ENCODE measurements at regions not wholly inside any gene's neighbourhood (a gene's known extent, or its start where the extent isn't known, plus 50 kb on each side); places are given as distances from the start of the nearest gene placed in this dataset.
"Not testable (repeated sequence)": the region's sequence is repeated elsewhere in the genome, so short reads cannot be mapped to it uniquely, and the experiment has no call there.

DNA sequence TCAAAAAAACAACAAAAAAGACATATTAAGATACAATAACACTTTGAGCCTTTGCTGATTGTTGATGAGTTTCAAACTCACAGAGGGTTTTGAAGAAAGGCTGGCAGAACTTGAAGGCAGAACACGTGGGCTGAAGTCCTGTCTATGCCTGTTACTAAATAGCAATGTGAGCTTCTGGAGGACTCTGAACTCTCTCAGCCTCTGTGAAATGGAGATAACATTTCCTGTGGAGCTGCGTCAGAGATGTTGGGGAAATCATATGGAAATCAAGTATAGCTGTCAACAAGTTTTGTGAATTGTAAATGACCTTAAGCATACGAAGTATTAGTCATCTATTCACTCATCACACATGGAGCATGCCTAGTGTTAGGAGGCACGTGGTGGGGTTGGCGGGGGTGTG, 130.4 kb upstream of the ERV3-1 start:
- WGBS (ENCODE audit: insufficient coverage) = no CpG with 5 or more reads among the region's 5 CpGs
- DNase-seq; H3K9me3 ChIP-seq (replicated peaks; ENCODE audit: control insufficient read depth, low read depth, low read length); H3K4me1 ChIP-seq (ENCODE audit: control insufficient read depth, insufficient read depth, low read length); H3K27me3 ChIP-seq (ENCODE audit: control insufficient read depth, insufficient read depth, low read length); H3K36me3 ChIP-seq (ENCODE audit: control insufficient read depth, insufficient read depth, low read length); H3K4me3 ChIP-seq (ENCODE audit: low read length); H3K27ac ChIP-seq (ENCODE audit: low read length): not testable (repeated sequence)

- no CpG with 5 or more reads among the region's 3 CpGs for WGBS (ENCODE audit: insufficient coverage)
Observed at GRCh38 chr7:65133087-65133486, 126.6 kb upstream of the ERV3-1 start.

GRCh38 chr7:65132256-65132655, 125.8 kb upstream of the ERV3-1 start:
- not testable (repeated sequence) for H3K27ac ChIP-seq (ENCODE audit: low read length); H3K9me3 ChIP-seq (replicated peaks; ENCODE audit: control insufficient read depth, low read depth, low read length); H3K4me1 ChIP-seq (ENCODE audit: control insufficient read depth, insufficient read depth, low read length); H3K27me3 ChIP-seq (ENCODE audit: control insufficient read depth, insufficient read depth, low read length); DNase-seq; H3K4me3 ChIP-seq (ENCODE audit: low read length); H3K36me3 ChIP-seq (ENCODE audit: control insufficient read depth, insufficient read depth, low read length)
- WGBS (ENCODE audit: insufficient coverage) = no CpG with 5 or more reads among the region's 1 CpG

More at GRCh38 chr7:65133087-65133486, 126.6 kb upstream of the ERV3-1 start:
- not testable (repeated sequence) for H3K9me3 ChIP-seq (replicated peaks; ENCODE audit: control insufficient read depth, low read depth, low read length); H3K4me1 ChIP-seq (ENCODE audit: control insufficient read depth, insufficient read depth, low read length); H3K36me3 ChIP-seq (ENCODE audit: control insufficient read depth, insufficient read depth, low read length); H3K27ac ChIP-seq (ENCODE audit: low read length); DNase-seq; H3K27me3 ChIP-seq (ENCODE audit: control insufficient read depth, insufficient read depth, low read length); H3K4me3 ChIP-seq (ENCODE audit: low read length)

DNA sequence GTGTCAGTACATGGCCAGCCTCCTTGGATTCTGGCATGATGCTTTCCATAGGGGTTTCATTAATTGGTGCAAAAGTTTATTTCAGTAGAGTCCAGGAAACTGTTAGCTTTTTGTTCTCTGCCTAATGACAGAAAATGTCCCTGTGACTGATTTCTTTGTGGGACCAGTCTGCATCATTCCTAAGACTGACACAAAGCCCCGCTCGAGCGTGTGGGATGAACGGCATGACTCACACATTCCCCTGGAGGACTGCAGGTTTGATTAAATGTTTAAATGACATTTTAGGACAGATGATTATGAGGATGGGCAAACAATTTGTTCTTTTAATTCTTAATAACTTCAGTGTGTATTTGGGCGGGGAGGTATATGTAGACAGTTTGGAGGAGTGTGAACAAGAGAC, 120.9 kb upstream of the ERV3-1 start:
- not testable (repeated sequence) for H3K36me3 ChIP-seq (ENCODE audit: control insufficient read depth, insufficient read depth, low read length); H3K4me1 ChIP-seq (ENCODE audit: control insufficient read depth, insufficient read depth, low read length); DNase-seq; H3K4me3 ChIP-seq (ENCODE audit: low read length); H3K27me3 ChIP-seq (ENCODE audit: control insufficient read depth, insufficient read depth, low read length); H3K27ac ChIP-seq (ENCODE audit: low read length); H3K9me3 ChIP-seq (replicated peaks; ENCODE audit: control insufficient read depth, low read depth, low read length)
- no CpG with 5 or more reads among the region's 5 CpGs for WGBS (ENCODE audit: insufficient coverage)

DNA sequence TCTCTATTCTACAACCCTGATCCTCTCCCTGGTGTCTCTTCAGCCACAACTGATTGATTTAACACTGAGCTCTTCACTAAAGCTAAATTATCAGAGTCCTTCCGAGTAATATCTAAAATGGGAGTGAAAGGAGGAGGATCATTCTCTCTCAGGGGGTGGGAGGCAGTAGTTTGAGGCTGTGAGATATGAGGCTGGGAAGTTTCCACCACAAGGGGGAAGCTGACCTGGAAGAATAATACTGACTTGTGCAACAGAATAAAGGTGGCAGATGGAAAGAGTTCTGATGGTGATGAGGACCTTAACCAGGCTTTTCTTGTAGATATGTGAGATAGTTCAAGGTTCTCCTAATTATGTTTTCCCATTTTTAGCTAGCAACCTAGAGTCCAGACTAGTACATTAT, 118.1 kb upstream of the ERV3-1 start:
- not testable (repeated sequence) for H3K4me3 ChIP-seq (ENCODE audit: low read length); H3K27ac ChIP-seq (ENCODE audit: low read length); H3K9me3 ChIP-seq (replicated peaks; ENCODE audit: control insufficient read depth, low read depth, low read length); H3K27me3 ChIP-seq (ENCODE audit: control insufficient read depth, insufficient read depth, low read length); H3K36me3 ChIP-seq (ENCODE audit: control insufficient read depth, insufficient read depth, low read length); H3K4me1 ChIP-seq (ENCODE audit: control insufficient read depth, insufficient read depth, low read length); DNase-seq
- no CpG with 5 or more reads among the region's 1 CpG for WGBS (ENCODE audit: insufficient coverage)

- H3K27ac ChIP-seq (ENCODE audit: low read length); H3K4me1 ChIP-seq (ENCODE audit: control insufficient read depth, insufficient read depth, low read length); H3K4me3 ChIP-seq (ENCODE audit: low read length); H3K27me3 ChIP-seq (ENCODE audit: control insufficient read depth, insufficient read depth, low read length); H3K36me3 ChIP-seq (ENCODE audit: control insufficient read depth, insufficient read depth, low read length); DNase-seq; H3K9me3 ChIP-seq (replicated peaks; ENCODE audit: control insufficient read depth, low read depth, low read length): not testable (repeated sequence)
- no CpG with 5 or more reads among the region's 1 CpG for WGBS (ENCODE audit: insufficient coverage)
Observed at GRCh38 chr7:65105650-65106203, 99.2 kb upstream of the ERV3-1 start.

DNA sequence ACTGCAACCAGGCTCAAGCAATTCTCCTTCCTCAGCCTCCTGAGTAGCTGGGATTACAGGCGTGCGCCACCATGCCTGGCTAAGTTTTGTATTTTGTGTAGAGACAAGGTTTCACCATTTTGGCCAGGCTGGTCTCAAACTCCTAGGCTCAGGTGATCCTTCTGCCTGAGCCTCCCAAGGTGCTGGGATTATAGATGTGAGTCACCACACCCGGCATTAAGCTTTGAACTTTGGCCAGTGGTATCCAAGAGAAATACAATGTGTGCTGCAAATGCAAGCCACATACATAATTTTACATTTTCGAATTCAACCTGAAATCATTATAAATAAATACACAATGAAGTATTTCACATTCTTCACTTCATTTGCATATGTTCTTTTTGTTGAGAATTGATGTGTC, 94.0 kb upstream of the ERV3-1 start:
- not testable (repeated sequence) for H3K4me3 ChIP-seq (ENCODE audit: low read length); H3K4me1 ChIP-seq (ENCODE audit: control insufficient read depth, insufficient read depth, low read length); H3K27ac ChIP-seq (ENCODE audit: low read length); DNase-seq; H3K27me3 ChIP-seq (ENCODE audit: control insufficient read depth, insufficient read depth, low read length); H3K9me3 ChIP-seq (replicated peaks; ENCODE audit: control insufficient read depth, low read depth, low read length); H3K36me3 ChIP-seq (ENCODE audit: control insufficient read depth, insufficient read depth, low read length)
- no CpG with 5 or more reads among the region's 4 CpGs for WGBS (ENCODE audit: insufficient coverage)

DNA sequence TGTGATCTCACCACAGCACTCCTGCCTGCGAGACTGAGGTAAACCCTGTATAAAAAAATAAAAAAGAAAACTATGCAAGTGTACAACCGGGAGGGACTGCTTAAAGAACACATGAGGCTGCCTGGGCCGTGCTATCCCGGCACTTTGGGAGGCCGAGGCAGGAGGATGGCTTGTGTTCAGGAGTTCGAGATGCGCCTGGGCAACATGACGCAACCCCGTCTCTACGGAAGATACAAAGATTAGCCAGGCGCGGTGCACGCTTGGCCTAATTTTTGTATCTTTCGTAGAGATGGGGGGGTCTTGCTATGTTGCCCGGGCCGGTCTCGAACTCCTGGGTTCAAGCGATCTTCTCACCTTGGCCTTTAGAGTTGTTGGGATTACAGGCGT, 75.2 kb upstream of the ERV3-1 start:
- H3K27ac ChIP-seq (ENCODE audit: low read length); H3K4me1 ChIP-seq (ENCODE audit: control insufficient read depth, insufficient read depth, low read length); H3K36me3 ChIP-seq (ENCODE audit: control insufficient read depth, insufficient read depth, low read length); H3K9me3 ChIP-seq (replicated peaks; ENCODE audit: control insufficient read depth, low read depth, low read length); H3K27me3 ChIP-seq (ENCODE audit: control insufficient read depth, insufficient read depth, low read length): not testable (repeated sequence)
- 100% methylated on average over 6 of the region's 19 CpGs for WGBS (ENCODE audit: insufficient coverage)
- peak overlapping the region; percentile 59 for H3K4me3 ChIP-seq (ENCODE audit: low read length)
- DNase-seq = peak; percentile 0

DNA sequence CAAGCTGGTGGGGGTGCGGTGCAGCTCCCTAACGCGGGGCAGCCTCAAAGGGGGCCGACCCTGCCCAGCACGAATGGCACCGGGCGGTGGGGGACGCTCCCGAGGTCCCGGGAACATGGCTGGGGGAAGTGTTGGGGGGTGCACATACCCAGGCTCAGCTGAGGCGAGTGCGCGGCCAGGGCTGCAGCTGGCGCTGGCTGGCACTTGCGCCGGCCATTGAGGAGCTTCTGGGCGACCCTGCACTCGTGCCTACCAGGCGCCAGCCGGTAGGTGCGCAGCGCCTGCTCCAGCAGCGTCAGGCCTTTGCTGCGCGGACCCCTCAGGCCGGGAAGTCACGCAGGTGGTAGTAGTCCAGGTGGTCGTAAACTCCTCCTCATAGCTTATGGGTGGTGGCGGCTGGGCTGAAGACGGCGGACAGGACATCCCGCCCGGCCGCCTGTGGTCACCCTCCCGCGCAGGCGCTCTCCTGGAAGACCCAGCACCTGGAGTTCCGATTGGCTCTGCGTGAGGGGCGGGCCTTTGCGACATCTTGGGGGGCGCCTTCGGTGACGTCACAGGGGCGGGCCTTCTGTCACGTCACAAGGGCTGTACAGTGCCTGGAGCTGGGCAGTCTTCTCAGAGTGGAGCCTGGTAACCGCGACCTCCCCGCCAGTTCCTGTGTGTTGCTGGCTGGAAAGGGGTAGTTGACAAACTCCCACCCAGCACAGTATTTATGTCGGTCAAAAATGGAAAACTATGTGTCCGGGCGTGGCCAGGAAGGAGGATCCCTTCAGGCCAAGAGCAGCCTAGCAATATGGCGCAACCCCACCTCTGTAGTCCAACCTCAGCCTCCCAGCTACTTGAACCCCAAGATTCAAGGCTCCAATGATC, 74.5 kb upstream of the ERV3-1 start:
- DNase-seq = peak; percentile 96
- not testable (repeated sequence) for H3K27me3 ChIP-seq (ENCODE audit: control insufficient read depth, insufficient read depth, low read length); H3K4me1 ChIP-seq (ENCODE audit: control insufficient read depth, insufficient read depth, low read length); H3K36me3 ChIP-seq (ENCODE audit: control insufficient read depth, insufficient read depth, low read length); H3K9me3 ChIP-seq (replicated peaks; ENCODE audit: control insufficient read depth, low read depth, low read length)
- Histone ChIP-seq H3K27ac (ENCODE audit: low read length) (peak overlapping the region; percentile 47), H3K4me3 (ENCODE audit: low read length) (peak overlapping the region; percentile 59)
- 11% methylated on average over 29 of the region's 53 CpGs for WGBS (ENCODE audit: insufficient coverage)

GRCh38 chr7:65074959-65075358, 68.5 kb upstream of the ERV3-1 start:
- H3K27ac ChIP-seq (ENCODE audit: low read length); DNase-seq; H3K4me1 ChIP-seq (ENCODE audit: control insufficient read depth, insufficient read depth, low read length); H3K4me3 ChIP-seq (ENCODE audit: low read length); H3K27me3 ChIP-seq (ENCODE audit: control insufficient read depth, insufficient read depth, low read length); H3K36me3 ChIP-seq (ENCODE audit: control insufficient read depth, insufficient read depth, low read length); H3K9me3 ChIP-seq (replicated peaks; ENCODE audit: control insufficient read depth, low read depth, low read length): not testable (repeated sequence)
- WGBS (ENCODE audit: insufficient coverage) = no CpG with 5 or more reads among the region's 33 CpGs

DNA sequence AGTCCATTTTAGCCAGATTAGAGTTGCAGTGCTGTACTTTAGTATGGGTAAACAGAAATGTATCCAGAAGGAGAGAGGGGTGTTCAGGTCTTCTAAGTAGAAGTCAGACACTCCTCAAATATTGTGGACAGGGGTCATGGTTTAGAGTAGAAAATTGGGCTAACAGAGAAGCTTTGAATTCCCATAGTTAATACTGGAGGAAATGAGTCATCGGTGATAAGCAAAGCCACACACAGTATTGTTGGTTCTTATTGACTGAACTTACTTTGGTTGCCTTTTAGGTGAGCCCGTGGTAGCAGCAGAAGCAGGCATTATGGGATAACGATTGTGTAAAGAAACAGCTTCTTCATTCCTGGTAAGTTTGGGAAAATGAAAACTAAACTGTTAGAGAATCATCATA, 66.7 kb upstream of the ERV3-1 start:
- not testable (repeated sequence) for H3K4me1 ChIP-seq (ENCODE audit: control insufficient read depth, insufficient read depth, low read length); DNase-seq; H3K27me3 ChIP-seq (ENCODE audit: control insufficient read depth, insufficient read depth, low read length); H3K9me3 ChIP-seq (replicated peaks; ENCODE audit: control insufficient read depth, low read depth, low read length); H3K4me3 ChIP-seq (ENCODE audit: low read length); H3K36me3 ChIP-seq (ENCODE audit: control insufficient read depth, insufficient read depth, low read length); H3K27ac ChIP-seq (ENCODE audit: low read length)
- no CpG with 5 or more reads among the region's 3 CpGs for WGBS (ENCODE audit: insufficient coverage)
